ENCODE measurements at regions not wholly inside any gene's neighbourhood (a gene's known extent, or its start where the extent isn't known, plus 50 kb on each side); places are given as distances from the start of the nearest gene placed in this dataset.
"Not testable (repeated sequence)": the region's sequence is repeated elsewhere in the genome, so short reads cannot be mapped to it uniquely, and the experiment has no call there.

GRCh38 chr2:198917926-198918720 lies 539.6 kb downstream of the SATB2 start:
- intact Hi-C loops (cut with DNase I) = no loop called here
- no peak for DNase-seq

GRCh38 chr2:198917275-198917674 lies 540.5 kb downstream of the SATB2 start:
- intact Hi-C loops (cut with DNase I) = no loop called here
- DNase-seq = no peak

- no peak for DNase-seq
- intact Hi-C loops (cut with DNase I) = no loop called here
Observed at GRCh38 chr2:198916548-198917080, 541.1 kb downstream of the SATB2 start.

- DNase-seq = no peak
- intact Hi-C loops (cut with DNase I) = no loop called here
Observed at GRCh38 chr2:198913394-198914152, 544.2 kb downstream of the SATB2 start.

- no peak for DNase-seq
- intact Hi-C loops (cut with DNase I) = no loop called here
Observed at GRCh38 chr2:198909525-198910267, 548.0 kb downstream of the SATB2 start.

- intact Hi-C loops (cut with DNase I) = no loop called here
- no peak for DNase-seq
Observed at GRCh38 chr2:198905881-198906612, 551.7 kb downstream of the SATB2 start.

- intact Hi-C loops (cut with DNase I) = no loop called here
Observed at GRCh38 chr2:198901894-198902293, 555.8 kb downstream of the SATB2 start.

GRCh38 chr2:198900141-198900540 lies 557.6 kb downstream of the SATB2 start:
- no peak for DNase-seq
- intact Hi-C loops (cut with DNase I) = no loop called here

More at GRCh38 chr2:198901894-198902293, 555.8 kb downstream of the SATB2 start:
- DNase-seq = no peak

GRCh38 chr2:198890490-198890889 lies 567.2 kb downstream of the SATB2 start:
- intact Hi-C loops (cut with DNase I) = no loop called here
- DNase-seq = no peak

- intact Hi-C loops (cut with DNase I) = no loop called here
- no peak for DNase-seq
Observed at GRCh38 chr2:198883604-198884003, 574.1 kb downstream of the SATB2 start.

GRCh38 chr2:198880986-198881385 lies 576.8 kb downstream of the SATB2 start:
- intact Hi-C loops (cut with DNase I) = no loop called here
- DNase-seq = no peak

- no peak for DNase-seq
- intact Hi-C loops (cut with DNase I) = no loop called here
Observed at GRCh38 chr2:198880421-198880820, 577.3 kb downstream of the SATB2 start.

GRCh38 chr2:198874472-198874858 lies 583.3 kb downstream of the SATB2 start:
- intact Hi-C loops (cut with DNase I) = no loop called here
- no peak for DNase-seq

GRCh38 chr2:198873503-198874471 lies 584.0 kb downstream of the SATB2 start:
- no peak for DNase-seq
- intact Hi-C loops (cut with DNase I) = no loop called here

- no peak for DNase-seq
Observed at GRCh38 chr2:198863655-198864054, 594.1 kb downstream of the SATB2 start.

GRCh38 chr2:198861080-198861479 lies 596.7 kb downstream of the SATB2 start:
- intact Hi-C loops (cut with DNase I) = no loop called here
- no peak for DNase-seq

More at GRCh38 chr2:198863655-198864054, 594.1 kb downstream of the SATB2 start:
- intact Hi-C loops (cut with DNase I) = no loop called here

GRCh38 chr2:198857246-198857645 lies 600.5 kb downstream of the SATB2 start:
- DNase-seq = no peak

GRCh38 chr2:198855746-198856145 lies 602.0 kb downstream of the SATB2 start:
- intact Hi-C loops (cut with DNase I) = not testable (repeated sequence)

More at GRCh38 chr2:198857246-198857645, 600.5 kb downstream of the SATB2 start:
- intact Hi-C loops (cut with DNase I) = no loop called here

GRCh38 chr2:198852248-198852647 lies 605.5 kb downstream of the SATB2 start:
- intact Hi-C loops (cut with DNase I) = no loop called here
- DNase-seq = no peak

More at GRCh38 chr2:198855746-198856145, 602.0 kb downstream of the SATB2 start:
- not testable (repeated sequence) for DNase-seq

All from posterior cingulate gyrus (tissue), 11 donors.